AG09309 (cell line): ENCODE measurements at regions not wholly inside any gene's neighbourhood (a gene's known extent, or its start where the extent isn't known, plus 50 kb on each side); places are given as distances from the start of the nearest gene placed in this dataset.

Experiments used
- DNase-seq: peaks from one replicate; pipeline ENCODE4 v3.0.0-alpha.2; 2010; ENCODE audit warnings: low read depth
- H3K4me3 ChIP-seq: 2 replicates; pipeline ENCODE4 v1.5.1; 2011; ENCODE audit warnings: mild to moderate bottlenecking, low read depth, low read length, moderate library complexity; ENCODE audit not compliant: control insufficient read depth
- CTCF ChIP-seq: IDR thresholded peaks from 2 replicates; pipeline ENCODE4 v1.5.1; 2011; ENCODE audit warnings: mild to moderate bottlenecking, low read depth, low read length, inconsistent platforms; ENCODE audit not compliant: insufficient read depth, control insufficient read depth; ENCODE audit errors: missing control alignments

- no peak for DNase-seq
- no peak for TF ChIP-seq CTCF
Measured at GRCh38 chr17:77845541-77846225, 112.8 kb upstream of the TNRC6C start.

GRCh38 chr17:77846531-77847085 lies 111.9 kb upstream of the TNRC6C start:
- H3K4me3 ChIP-seq, result no peak overlapping the region
- no peak for DNase-seq

More at GRCh38 chr17:77845541-77846225, 112.8 kb upstream of the TNRC6C start:
- no peak overlapping the region for H3K4me3 ChIP-seq

DNA sequence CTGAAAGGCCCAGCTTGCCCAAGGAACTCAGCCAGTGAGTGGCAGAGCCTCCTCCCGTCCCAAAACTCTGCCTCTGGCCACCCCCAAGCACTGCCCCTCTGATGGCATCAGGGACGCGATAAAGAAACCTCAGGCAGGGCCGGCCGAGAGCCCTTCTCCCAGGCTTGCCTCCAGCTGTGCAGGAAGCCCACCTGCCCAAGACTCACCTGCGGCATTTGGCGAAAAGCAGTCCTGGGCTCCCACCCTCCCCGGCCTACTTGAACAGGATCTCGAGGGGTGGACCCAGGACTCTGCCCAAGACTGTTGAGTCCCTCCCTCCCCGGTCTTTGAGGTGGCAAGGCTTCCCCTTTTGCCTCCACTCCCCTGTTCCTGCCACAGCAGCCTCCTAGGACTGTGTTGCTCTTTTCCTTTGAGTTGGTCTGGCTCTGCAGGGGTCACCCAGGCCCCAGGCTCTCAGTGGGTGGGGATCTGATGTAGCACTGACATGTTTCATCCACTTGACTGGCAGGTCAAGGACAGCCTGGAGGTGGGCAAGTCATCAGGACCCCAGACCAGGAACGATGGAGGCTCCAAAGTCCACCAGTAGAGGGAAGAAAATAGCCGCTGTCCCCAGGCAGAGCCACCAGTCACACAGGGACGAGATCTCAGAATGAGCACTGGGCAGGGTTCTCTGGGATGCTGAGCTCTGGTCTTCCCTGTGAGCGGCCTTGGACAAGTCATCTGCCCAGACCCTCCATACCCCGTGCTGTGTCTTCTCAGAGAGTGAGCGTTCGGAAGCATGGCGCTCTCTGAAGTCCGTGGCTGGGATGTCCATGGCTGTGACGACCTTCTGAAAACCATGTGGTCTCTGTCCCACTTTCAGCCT lies 111.0 kb upstream of the TNRC6C start:
- DNase-seq, result no peak
- no peak for TF ChIP-seq CTCF
- H3K4me3 ChIP-seq, result no peak overlapping the region

More at GRCh38 chr17:77846531-77847085, 111.9 kb upstream of the TNRC6C start:
- no peak for TF ChIP-seq CTCF

DNA sequence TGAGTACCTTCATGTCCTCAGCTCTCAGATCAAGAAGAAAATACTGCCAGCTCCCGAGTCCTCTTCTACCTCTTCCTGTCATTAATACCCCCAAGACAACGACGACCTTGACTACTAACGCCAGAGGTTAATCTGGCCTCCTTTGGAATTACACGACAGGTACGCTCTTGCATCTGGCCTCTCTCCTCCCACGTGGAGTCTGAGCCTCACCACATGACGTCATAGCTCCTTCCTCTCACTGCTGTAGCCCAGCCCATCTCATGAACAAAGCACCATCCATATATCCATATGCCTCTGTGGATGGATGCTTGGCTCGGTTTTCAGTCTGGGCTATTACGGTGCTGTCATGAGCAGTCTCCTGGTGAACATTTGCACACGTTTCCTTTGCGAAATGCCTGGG lies 110.2 kb upstream of the TNRC6C start:
- H3K4me3 ChIP-seq, result no peak overlapping the region
- no peak for TF ChIP-seq CTCF
- DNase-seq, result no peak

DNA sequence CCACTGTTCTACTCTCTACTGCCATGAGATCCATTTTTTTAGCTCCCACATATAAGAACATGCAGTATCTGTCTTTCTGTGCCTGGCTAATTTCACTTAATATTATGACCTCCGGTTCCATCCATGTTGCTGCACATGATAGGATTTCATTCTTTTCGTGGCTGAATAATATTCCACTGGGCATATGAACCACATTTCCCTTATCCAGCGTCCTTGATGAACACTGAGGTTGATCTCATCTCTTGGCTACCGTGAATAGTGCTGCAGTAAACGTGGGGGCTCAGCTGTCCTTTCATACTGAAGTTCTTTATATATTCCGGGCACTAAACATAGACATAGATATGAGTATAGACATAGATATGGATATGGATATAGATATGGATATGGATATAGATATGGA lies 109.3 kb upstream of the TNRC6C start:
- TF ChIP-seq CTCF, result no peak
- no peak for DNase-seq
- H3K4me3 ChIP-seq, result no peak overlapping the region

DNA sequence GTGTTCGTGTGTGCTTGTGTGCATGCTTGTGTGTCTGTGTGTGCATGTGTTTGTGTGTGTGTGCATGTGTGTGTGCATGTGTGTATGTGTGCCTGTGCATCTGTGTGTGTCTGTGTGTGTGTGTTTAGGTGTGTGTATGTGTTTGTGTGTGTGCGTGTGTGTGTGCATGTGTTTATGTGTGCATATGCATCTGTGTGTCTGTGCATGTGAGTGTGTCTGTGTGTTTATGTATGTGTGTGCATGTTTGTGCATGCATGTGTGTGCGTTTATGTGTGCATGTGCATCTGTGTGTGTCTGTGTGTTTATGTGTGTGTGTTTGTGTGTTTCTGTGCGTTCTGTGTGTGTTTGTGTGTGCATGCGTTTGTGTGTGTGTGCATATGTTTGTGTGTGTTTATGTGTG lies 106.6 kb upstream of the TNRC6C start:
- H3K4me3 ChIP-seq, result no peak overlapping the region
- DNase-seq, result no peak
- TF ChIP-seq CTCF, result no peak
